ENCODE measurements at regions not wholly inside any gene's neighbourhood (a gene's known extent, or its start where the extent isn't known, plus 50 kb on each side); places are given as distances from the start of the nearest gene placed in this dataset.
A peak's percentile ranks its signal among the peaks of the same experiment; 100 is the strongest.

DNA sequence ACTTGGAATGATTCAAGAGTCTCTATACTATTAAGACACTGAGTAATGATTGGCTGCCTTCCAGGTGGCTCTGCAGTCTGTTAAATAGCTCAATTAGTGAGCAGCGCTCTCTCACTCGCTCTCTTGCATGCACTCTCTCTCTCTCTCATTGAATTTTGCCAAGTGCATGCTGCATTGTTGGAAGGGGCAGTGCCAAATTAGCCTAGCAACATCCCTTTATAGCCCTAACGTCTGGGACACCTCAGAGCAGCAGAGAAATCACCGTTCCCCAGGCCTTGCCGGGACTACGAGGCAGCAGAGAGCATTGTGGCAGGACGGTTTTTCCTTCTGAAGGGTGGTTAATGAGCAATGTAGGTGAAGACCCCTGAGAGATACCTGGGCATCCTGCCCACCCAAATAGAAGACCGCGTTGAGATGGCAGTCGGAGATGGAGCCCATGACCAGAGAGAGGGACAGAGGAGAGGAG, 447.6 kb upstream of the POU3F3 start:
- Histone ChIP-seq H3K4me3 (no peak overlapping the region), H3K27me3 (no peaks in the 10 kb centered on the region), H3K36me3 (no peaks in the 10 kb centered on the region), H3K9me3 (no peaks in the 10 kb centered on the region), H3K27ac (no peak overlapping the region), H3K4me1 (no peaks in the 10 kb centered on the region)
- TF ChIP-seq, protein P1, sequence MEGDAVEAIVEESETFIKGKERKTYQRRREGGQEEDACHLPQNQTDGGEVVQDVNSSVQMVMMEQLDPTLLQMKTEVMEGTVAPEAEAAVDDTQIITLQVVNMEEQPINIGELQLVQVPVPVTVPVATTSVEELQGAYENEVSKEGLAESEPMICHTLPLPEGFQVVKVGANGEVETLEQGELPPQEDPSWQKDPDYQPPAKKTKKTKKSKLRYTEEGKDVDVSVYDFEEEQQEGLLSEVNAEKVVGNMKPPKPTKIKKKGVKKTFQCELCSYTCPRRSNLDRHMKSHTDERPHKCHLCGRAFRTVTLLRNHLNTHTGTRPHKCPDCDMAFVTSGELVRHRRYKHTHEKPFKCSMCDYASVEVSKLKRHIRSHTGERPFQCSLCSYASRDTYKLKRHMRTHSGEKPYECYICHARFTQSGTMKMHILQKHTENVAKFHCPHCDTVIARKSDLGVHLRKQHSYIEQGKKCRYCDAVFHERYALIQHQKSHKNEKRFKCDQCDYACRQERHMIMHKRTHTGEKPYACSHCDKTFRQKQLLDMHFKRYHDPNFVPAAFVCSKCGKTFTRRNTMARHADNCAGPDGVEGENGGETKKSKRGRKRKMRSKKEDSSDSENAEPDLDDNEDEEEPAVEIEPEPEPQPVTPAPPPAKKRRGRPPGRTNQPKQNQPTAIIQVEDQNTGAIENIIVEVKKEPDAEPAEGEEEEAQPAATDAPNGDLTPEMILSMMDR (IDR thresholded peaks at IDR 0.05), result no peak
- intact Hi-C loops (cut with DNase I), result no loop called here
- DNase-seq (ENCODE audit: low spot score in 2 of 2), result no peak

DNA sequence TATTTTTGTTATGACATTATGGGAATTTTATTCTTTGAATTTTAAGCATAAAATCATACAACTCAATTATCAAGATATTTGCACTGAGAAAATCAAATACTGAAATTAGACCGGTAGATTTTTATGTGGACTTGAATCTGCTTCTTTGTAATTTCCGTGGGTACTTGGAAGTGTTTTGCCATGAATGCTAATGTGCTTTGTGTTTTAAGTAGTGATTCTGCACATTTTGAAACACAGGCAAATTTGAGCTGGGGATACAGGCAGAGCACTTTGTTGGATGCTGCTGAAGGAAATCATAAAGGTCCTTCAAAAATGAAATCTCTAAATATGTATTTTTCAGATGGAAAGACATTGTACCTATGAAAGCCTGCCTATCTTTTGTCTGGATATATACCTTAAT, 446.3 kb upstream of the POU3F3 start:
- no peak for DNase-seq (ENCODE audit: low spot score in 2 of 2)
- H3K9me3 ChIP-seq, result no peaks in the 10 kb centered on the region
- H3K4me3 ChIP-seq, result no peak overlapping the region
- intact Hi-C loops (cut with DNase I), result no loop called here
- no peaks in the 10 kb centered on the region for H3K4me1 ChIP-seq
- H3K27ac ChIP-seq, result no peak overlapping the region
- no peaks in the 10 kb centered on the region for H3K27me3 ChIP-seq
- TF ChIP-seq, protein P1 (IDR thresholded peaks at IDR 0.05), result no peak
- no peaks in the 10 kb centered on the region for H3K36me3 ChIP-seq

DNA sequence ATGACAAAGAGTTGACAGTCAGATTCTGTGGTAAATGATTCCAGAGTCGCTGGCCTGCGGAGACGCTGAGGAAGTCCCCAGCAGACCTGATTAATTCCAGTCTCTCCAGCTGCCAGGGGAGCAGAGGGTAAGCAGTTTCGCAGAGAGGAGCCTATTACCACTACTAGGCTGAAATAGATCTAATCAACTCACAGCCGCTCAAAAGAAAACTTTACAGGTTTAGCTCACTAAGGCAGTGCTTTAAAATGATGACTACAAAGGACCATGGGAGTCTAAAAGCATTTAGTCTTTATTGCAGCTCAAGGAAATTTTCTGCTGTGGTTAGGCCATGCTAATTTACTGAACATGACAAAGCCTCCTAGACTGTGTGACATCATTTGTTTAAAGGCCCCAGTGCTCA, 445.6 kb upstream of the POU3F3 start:
- no peak for DNase-seq (ENCODE audit: low spot score in 2 of 2)
- intact Hi-C loops (cut with DNase I), result no loop called here
- Histone ChIP-seq H3K36me3 (no peaks in the 10 kb centered on the region), H3K4me3 (no peak overlapping the region), H3K27ac (no peak overlapping the region), H3K27me3 (no peaks in the 10 kb centered on the region), H3K4me1 (no peaks in the 10 kb centered on the region), H3K9me3 (no peaks in the 10 kb centered on the region)
- TF ChIP-seq, protein P1 (IDR thresholded peaks at IDR 0.05), result no peak

DNA sequence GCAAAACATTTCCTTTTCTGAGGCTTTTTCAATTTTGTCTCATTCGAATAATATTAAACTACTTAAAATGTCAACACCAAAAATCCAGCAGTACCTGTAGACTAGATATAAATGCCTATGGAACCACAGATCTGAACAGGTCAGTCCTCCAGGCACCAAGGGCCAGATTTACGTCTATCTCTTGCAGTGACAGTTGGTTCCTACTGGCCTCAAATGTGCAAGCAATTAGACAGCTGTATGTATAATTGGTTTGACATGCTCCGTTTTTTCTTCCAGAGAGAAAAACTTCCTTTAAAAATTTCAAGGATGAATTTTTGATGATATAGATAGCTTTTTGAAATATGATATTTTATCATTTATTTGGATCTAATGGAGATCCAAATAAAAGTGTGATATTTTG, 443.8 kb upstream of the POU3F3 start:
- TF ChIP-seq, protein P1 (IDR thresholded peaks at IDR 0.05), result no peak
- Histone ChIP-seq H3K9me3 (no peaks in the 10 kb centered on the region), H3K4me3 (no peak overlapping the region), H3K27ac (no peak overlapping the region), H3K27me3 (no peaks in the 10 kb centered on the region), H3K36me3 (no peaks in the 10 kb centered on the region), H3K4me1 (no peaks in the 10 kb centered on the region)
- DNase-seq (ENCODE audit: low spot score in 2 of 2), result no peak
- intact Hi-C loops (cut with DNase I), result no loop called here

DNA sequence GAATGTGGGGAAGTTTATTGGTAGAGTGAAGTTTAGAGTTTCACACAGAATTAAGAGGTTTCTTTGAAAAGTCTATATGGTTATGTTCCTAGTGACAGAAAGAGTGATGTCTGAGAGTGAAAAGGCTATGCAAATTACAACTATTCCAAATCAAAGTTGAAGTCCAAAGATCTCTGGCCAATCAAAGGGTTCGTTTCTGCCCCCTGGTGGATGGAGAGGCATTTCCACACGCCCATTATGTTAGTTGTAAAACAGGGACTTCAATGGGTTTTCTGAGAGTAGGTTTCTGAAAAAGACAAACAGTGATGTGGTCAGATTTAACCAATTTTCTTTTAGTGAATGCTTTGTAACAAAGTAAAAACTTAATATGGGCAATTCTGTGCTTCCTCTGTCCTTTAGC, 441.5 kb upstream of the POU3F3 start:
- H3K27me3 ChIP-seq, result no peaks in the 10 kb centered on the region
- H3K36me3 ChIP-seq, result no peaks in the 10 kb centered on the region
- no peaks in the 10 kb centered on the region for H3K4me1 ChIP-seq
- DNase-seq (ENCODE audit: low spot score in 2 of 2), result no peak
- intact Hi-C loops (cut with DNase I), result no loop called here
- H3K4me3 ChIP-seq, result no peak overlapping the region
- H3K9me3 ChIP-seq, result no peaks in the 10 kb centered on the region
- TF ChIP-seq, protein P1 (IDR thresholded peaks at IDR 0.05), result peak in 1 of 3 experiments; percentile 34
- no peak overlapping the region for H3K27ac ChIP-seq

DNA sequence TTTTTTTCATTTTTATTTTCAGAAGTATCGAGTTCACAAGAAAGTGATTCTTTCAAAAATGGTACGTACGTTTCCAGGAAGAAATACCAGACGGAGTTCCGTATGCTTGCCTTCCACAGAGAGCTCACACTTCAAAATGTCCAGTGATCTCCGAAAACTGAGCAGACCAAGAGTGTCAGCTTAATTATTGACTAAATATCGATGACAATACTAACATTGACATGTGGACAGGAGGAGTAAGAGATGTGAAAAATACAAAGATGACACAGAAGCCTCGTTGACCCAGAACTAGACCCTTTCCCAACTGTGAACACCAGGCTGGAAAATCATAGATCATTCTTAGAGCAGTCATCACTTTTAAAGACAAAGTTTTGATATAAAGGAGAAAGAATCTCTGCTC, 440.0 kb upstream of the POU3F3 start:
- H3K36me3 ChIP-seq, result no peaks in the 10 kb centered on the region
- TF ChIP-seq, protein P1 (IDR thresholded peaks at IDR 0.05), result no peak

More for the DNA sequence above, 440.0 kb upstream of the POU3F3 start:
- intact Hi-C loops (cut with DNase I), result no loop called here
- H3K27ac ChIP-seq, result no peak overlapping the region
- DNase-seq (ENCODE audit: low spot score in 2 of 2), result no peak
- H3K27me3 ChIP-seq, result no peaks in the 10 kb centered on the region
- H3K4me1 ChIP-seq, result no peaks in the 10 kb centered on the region
- no peaks in the 10 kb centered on the region for H3K9me3 ChIP-seq
- H3K4me3 ChIP-seq, result no peak overlapping the region

Measured in ascending aorta (tissue), 2 donors.